Sigmoid colon (tissue), 6 donors: ENCODE measurements at regions not wholly inside any gene's neighbourhood (a gene's known extent, or its start where the extent isn't known, plus 50 kb on each side); places are given as distances from the start of the nearest gene placed in this dataset.

ENCODE experiments used
- DNase-seq: peaks from one replicate; pipeline ENCODE4 v3.0.0-alpha.2; 2019
- H3K27ac ChIP-seq, 4 donors: fragments of 200-600 bp; sonication (generic); one replicate each; pipeline ENCODE4 v1.5.1; 2016 to 2019; ENCODE audit warnings: mild to moderate bottlenecking in 1 of 4
- H3K27me3 ChIP-seq, 3 donors: fragments of 200-600 bp; sonication (generic); one replicate each; pipeline ENCODE4 v1.5.1; 2019; ENCODE audit warnings: mild to moderate bottlenecking in 1 of 3
- H3K36me3 ChIP-seq, 4 donors: fragments of 200-600 bp; sonication (generic); one replicate each; pipeline ENCODE4 v1.5.1; 2016 to 2019
- H3K4me1 ChIP-seq, 4 donors: fragments of 200-600 bp; sonication (generic); one replicate each; pipeline ENCODE4 v1.5.1; 2017 to 2019
- H3K4me3 ChIP-seq, 4 donors: fragments of 200-600 bp; sonication (generic); one replicate each; pipeline ENCODE4 v1.5.1; 2017 to 2019; ENCODE audit warnings: mild to moderate bottlenecking in 2 of 4, moderate library complexity in 1 of 4
- H3K9me3 ChIP-seq, 4 donors: fragments of 200-600 bp in 3 of 4; sonication (generic) in 3 of 4; one replicate each; pipeline versions ENCODE4 v1.5.1 to v1.6.1; 2013 to 2019
- EP300 ChIP-seq, 4 donors: sonication (generic); formaldehyde crosslinking; IDR thresholded peaks; one replicate each; pipeline ENCODE4 v1.6.1; 2017; ENCODE audit warnings: antibody characterized with exemption in 4 of 4
- POLR2A ChIP-seq, 2 donors: fragments of 450-650 bp; IDR thresholded peaks; one replicate each; pipeline ENCODE4 v1.6.1; 2016; ENCODE audit warnings: antibody characterized with exemption in 2 of 2, mild to moderate bottlenecking in 2 of 2, moderate library complexity in 2 of 2
- POLR2AphosphoS5 ChIP-seq, 4 donors: sonication (generic); formaldehyde crosslinking; IDR thresholded peaks; one replicate each; pipeline ENCODE4 v1.6.1; 2017; ENCODE audit warnings: antibody characterized with exemption in 4 of 4
- WGBS, 2 donors: extraction: QIAGEN DNeasy Blood & Tissue Kit; methylation state at CpG; one replicate each; pipeline ENCODE4 v1.1.7; 2013; 5-methylcytosine and 5-hydroxymethylcytosine counted together
- intact Hi-C: fragments of 100-400 bp; cut with DNase I; formaldehyde crosslinking; loops from one replicate; pipeline ENCODE4 v1.15.1; 2023
- TF ChIP-seq, protein P1 (sequence below), 4 experiments: fragments of 450-650 bp in 3 of 4; fragments of 200-600 bp in 1 of 4; IDR thresholded peaks; one replicate each; pipeline ENCODE4 v1.5.1; 2016 to 2019; ENCODE audit warnings: antibody characterized with exemption in 4 of 4, mild to moderate bottlenecking in 3 of 4, moderate library complexity in 2 of 4
- donor health status: healthy with polysubstance abuse.
- donor health status: healthy.

DNA sequence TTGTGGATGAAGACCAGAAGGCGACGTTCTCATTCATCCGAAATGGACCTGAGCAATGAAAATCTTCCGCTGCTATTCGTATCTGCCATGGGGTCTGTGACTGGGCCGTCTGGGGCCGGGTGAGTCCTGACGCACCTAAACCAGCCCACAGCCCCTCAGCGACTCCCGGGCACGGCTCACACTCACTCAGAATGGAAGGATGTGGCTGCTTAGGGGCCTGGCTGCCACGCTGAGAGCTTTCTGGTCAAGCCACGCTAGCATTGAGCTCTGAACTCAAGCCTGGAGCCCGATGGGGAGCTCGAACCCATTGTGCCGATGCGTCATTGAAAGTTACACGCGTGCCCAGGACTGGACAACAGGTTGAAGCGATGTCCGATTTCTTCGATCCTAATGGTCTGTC lies 97.8 kb downstream of the MRPL36 start:
- no peaks in the 10 kb centered on the region for H3K36me3 ChIP-seq
- peaks cover 0 to 4% (median 0%) of the 10 kb centered on the region in 3 donors for H3K27me3 ChIP-seq
- H3K9me3 ChIP-seq = no peaks in the 10 kb centered on the region
- H3K4me1 ChIP-seq = no peaks in the 10 kb centered on the region
- intact Hi-C loops = no loop called here
- no peak overlapping the region for H3K4me3 ChIP-seq
- TF ChIP-seq, protein P1, sequence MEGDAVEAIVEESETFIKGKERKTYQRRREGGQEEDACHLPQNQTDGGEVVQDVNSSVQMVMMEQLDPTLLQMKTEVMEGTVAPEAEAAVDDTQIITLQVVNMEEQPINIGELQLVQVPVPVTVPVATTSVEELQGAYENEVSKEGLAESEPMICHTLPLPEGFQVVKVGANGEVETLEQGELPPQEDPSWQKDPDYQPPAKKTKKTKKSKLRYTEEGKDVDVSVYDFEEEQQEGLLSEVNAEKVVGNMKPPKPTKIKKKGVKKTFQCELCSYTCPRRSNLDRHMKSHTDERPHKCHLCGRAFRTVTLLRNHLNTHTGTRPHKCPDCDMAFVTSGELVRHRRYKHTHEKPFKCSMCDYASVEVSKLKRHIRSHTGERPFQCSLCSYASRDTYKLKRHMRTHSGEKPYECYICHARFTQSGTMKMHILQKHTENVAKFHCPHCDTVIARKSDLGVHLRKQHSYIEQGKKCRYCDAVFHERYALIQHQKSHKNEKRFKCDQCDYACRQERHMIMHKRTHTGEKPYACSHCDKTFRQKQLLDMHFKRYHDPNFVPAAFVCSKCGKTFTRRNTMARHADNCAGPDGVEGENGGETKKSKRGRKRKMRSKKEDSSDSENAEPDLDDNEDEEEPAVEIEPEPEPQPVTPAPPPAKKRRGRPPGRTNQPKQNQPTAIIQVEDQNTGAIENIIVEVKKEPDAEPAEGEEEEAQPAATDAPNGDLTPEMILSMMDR (IDR thresholded peaks at IDR 0.05) = no peak
- TF ChIP-seq EP300 (IDR thresholded peaks at IDR 0.05) = no peak
- no peak for TF ChIP-seq POLR2A (IDR thresholded peaks at IDR 0.05)
- no peak for TF ChIP-seq POLR2AphosphoS5 (IDR thresholded peaks at IDR 0.05)
- H3K27ac ChIP-seq = no peak overlapping the region
- WGBS, 2 donors = 86 to 90% methylated on average over 22 of the region's 22 CpGs
- DNase-seq = no peak

DNA sequence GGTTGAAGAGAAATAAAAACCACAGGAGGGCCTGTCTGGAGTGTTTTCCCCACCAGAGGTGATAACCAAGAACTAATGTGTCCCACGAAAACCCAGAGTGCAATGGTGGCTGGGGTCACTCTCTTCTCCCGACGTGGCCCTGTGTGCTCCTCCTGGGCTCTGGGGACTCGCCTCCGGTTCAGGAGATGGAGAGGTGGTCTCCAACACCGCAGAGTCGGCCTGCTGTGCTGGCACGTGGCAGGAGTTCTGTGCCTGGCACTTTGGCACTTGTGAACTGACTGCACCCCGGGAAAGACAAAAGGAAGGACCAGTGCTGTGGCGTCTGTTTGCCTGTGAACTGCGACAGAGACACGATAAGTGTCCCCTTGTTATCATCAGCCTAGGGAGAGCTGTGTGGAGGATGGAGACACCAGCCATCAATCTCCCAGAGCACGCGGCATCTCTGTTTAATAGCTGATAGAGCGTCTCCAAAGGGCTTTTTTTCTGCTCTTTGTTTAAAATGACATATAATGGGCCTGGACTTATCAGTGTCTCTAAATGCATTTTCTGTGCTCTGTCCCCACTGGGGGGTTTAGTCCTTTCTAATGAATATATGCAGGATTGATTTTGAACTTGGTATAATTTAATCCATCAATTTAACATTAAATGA lies 98.3 kb downstream of the MRPL36 start:
- Histone ChIP-seq H3K27me3 (peaks cover 0 to 4% (median 0%) of the 10 kb centered on the region in 3 donors), H3K27ac (no peak overlapping the region), H3K9me3 (no peaks in the 10 kb centered on the region), H3K4me1 (no peaks in the 10 kb centered on the region), H3K4me3 (no peak overlapping the region), H3K36me3 (no peaks in the 10 kb centered on the region)
- WGBS, 2 donors = 83 to 85% methylated on average over 15 of the region's 15 CpGs
- intact Hi-C loops = no loop called here
- DNase-seq = no peak
- TF ChIP-seq, protein P1 (IDR thresholded peaks at IDR 0.05) = no peak
- TF ChIP-seq POLR2AphosphoS5 (IDR thresholded peaks at IDR 0.05) = no peak
- TF ChIP-seq EP300 (IDR thresholded peaks at IDR 0.05) = no peak
- TF ChIP-seq POLR2A (IDR thresholded peaks at IDR 0.05) = no peak

DNA sequence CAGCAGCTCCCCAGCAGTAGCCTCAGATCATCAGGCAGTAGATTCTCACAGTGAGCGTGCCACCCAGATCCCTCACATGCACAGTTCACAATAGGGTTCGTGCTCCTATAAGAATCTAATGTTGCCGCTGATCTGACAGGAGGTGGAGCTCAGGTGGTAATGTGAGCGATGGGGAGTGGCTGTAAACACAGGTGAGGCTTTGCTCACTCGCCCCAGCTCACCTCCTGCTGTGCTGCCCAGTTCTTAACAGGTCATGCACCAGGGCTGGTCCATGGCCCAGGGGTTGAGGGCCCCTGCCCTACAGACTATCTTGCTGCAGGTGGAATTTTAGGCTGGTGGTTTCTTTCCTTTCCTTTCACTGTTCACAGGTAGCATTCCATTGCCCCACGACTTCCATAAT lies 100.2 kb downstream of the MRPL36 start:
- H3K4me1 ChIP-seq = no peaks in the 10 kb centered on the region
- WGBS, 2 donors = 59 to 84% methylated on average over 6 of the region's 6 CpGs
- peaks cover 0 to 4% (median 0%) of the 10 kb centered on the region in 3 donors for H3K27me3 ChIP-seq
- TF ChIP-seq, protein P1 (IDR thresholded peaks at IDR 0.05) = no peak
- TF ChIP-seq EP300 (IDR thresholded peaks at IDR 0.05) (no peak), POLR2AphosphoS5 (IDR thresholded peaks at IDR 0.05) (no peak), POLR2A (IDR thresholded peaks at IDR 0.05) (no peak)
- H3K9me3 ChIP-seq = no peaks in the 10 kb centered on the region
- intact Hi-C loops = no loop called here
- H3K36me3 ChIP-seq = no peaks in the 10 kb centered on the region
- DNase-seq = no peak
- no peak overlapping the region for H3K27ac ChIP-seq
- H3K4me3 ChIP-seq = no peak overlapping the region

DNA sequence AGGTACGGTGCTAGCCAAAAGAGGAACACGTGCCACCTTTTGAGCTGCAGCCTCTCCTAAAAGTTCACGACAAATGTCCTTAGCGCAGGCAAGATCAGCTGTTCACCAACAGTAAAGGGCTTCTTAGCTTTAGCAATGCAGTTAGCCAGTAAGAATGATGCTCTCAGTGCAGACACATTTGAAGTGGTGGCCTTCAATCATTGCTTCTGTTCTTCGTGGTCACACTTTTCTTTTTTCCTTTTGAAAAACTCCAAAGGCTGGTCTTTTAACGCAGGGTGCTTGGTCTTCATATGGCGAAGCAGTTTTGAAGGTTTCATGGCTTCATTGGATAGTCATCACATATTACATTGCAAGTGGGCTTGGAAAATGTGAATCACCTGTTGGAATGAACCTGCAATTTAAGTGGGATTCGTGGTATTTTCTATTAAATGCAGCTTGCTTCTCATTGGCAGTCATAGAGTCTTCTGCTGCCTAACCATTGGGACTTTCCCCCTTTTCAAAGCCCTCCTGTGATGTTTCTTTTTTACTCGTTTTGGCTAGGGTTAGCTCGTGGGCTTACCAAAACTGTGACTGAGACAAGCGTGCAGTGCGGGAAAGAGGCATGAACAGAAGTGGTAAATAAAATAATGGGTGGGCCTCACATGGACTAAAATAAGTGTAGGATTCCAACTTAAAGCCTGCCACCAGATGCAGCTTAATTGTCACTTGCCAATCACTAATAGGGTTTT lies 100.9 kb downstream of the MRPL36 start:
- H3K9me3 ChIP-seq = no peaks in the 10 kb centered on the region
- H3K27me3 ChIP-seq = peaks cover 0 to 4% (median 0%) of the 10 kb centered on the region in 3 donors
- H3K36me3 ChIP-seq = no peaks in the 10 kb centered on the region
- no peaks in the 10 kb centered on the region for H3K4me1 ChIP-seq
- intact Hi-C loops = no loop called here
- 77% methylated on average over 12 of the region's 12 CpGs for WGBS, 2 donors
- no peak for TF ChIP-seq POLR2AphosphoS5 (IDR thresholded peaks at IDR 0.05)
- H3K27ac ChIP-seq = no peak overlapping the region
- no peak for DNase-seq
- no peak overlapping the region for H3K4me3 ChIP-seq

DNA sequence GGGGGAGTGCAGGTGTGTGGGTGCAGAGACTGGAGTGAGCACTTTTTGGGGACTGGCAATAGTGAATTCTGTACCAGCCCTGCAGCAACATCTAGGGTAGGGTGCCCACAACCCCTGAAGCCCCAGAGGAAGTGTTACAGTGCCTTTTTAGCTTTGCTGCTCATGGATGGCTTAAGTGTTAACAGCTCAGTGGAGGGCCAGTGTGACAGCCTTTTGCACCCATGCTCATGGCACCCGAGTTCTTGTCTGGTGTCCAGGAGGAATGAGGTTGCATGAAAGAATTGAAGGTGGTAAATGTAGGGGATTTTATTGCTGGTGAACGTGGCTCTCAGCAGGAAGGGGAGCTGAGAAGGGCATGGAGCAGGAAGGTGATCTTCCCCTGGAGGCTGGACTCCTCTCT lies 107.3 kb downstream of the MRPL36 start:
- intact Hi-C loops = no loop called here
- WGBS, 2 donors = 36 to 49% methylated on average over 2 of the region's 2 CpGs
- no peaks in the 10 kb centered on the region for H3K4me1 ChIP-seq
- H3K36me3 ChIP-seq = no peaks in the 10 kb centered on the region
- peaks cover 0 to under 1% (median 0%) of the 10 kb centered on the region in 3 donors for H3K27me3 ChIP-seq
- no peak overlapping the region for H3K27ac ChIP-seq
- no peak overlapping the region for H3K4me3 ChIP-seq
- H3K9me3 ChIP-seq = peaks cover 0 to 5% (median 0%) of the 10 kb centered on the region in 4 donors
- DNase-seq = no peak
- TF ChIP-seq, protein P1 (IDR thresholded peaks at IDR 0.05) = no peak
- TF ChIP-seq POLR2AphosphoS5 (IDR thresholded peaks at IDR 0.05) (no peak), EP300 (IDR thresholded peaks at IDR 0.05) (no peak), POLR2A (IDR thresholded peaks at IDR 0.05) (no peak)
